Esophagus squamous epithelium (tissue), 5 donors: ENCODE measurements at regions not wholly inside any gene's neighbourhood (a gene's known extent, or its start where the extent isn't known, plus 50 kb on each side); places are given as distances from the start of the nearest gene placed in this dataset.

Source experiments
- DNase-seq: peaks from one replicate; lab custom pipeline; 2025; lab: John Stamatoyannopoulos, UW
- H3K27ac ChIP-seq, 4 donors: fragments of 200-600 bp; sonication (generic); one replicate each; pipeline ENCODE4 v1.5.1; 2016 to 2019; ENCODE audit warnings: mild to moderate bottlenecking in 1 of 4
- H3K27me3 ChIP-seq, 4 donors: fragments of 200-600 bp; sonication (generic); 1 replicate in 3 of 4; 2 replicates in 1 of 4; pipeline versions ENCODE4 v1.5.1 to v1.6.0; 2017 to 2021; ENCODE audit warnings: antibody characterized with exemption in 1 of 4
- H3K36me3 ChIP-seq, 3 donors: fragments of 200-600 bp; sonication (generic); one replicate each; pipeline ENCODE4 v1.5.1; 2016 to 2019
- H3K4me1 ChIP-seq, 3 donors: fragments of 200-600 bp; sonication (generic); one replicate each; pipeline ENCODE4 v1.5.1; 2017 to 2019
- H3K4me3 ChIP-seq, 4 donors: fragments of 200-600 bp; sonication (generic); 1 replicate in 3 of 4; 2 replicates in 1 of 4; pipeline ENCODE4 v1.5.1; 2016 to 2019; ENCODE audit warnings: mild to moderate bottlenecking in 2 of 4, moderate library complexity in 1 of 4
- H3K9me3 ChIP-seq, 3 donors: fragments of 200-600 bp; sonication (generic); one replicate each; pipeline ENCODE4 v1.5.1; 2016 to 2019
- CTCF ChIP-seq, 6 experiments: fragments of 450-650 bp in 4 of 6; fragments of 200-600 bp in 2 of 6; sonication (generic) in 2 of 6; IDR thresholded peaks; one replicate each; pipeline ENCODE4 v1.5.1; 2016 to 2019; ENCODE audit warnings: antibody characterized with exemption in 6 of 6, mild to moderate bottlenecking in 4 of 6, moderate library complexity in 4 of 6
- POLR2A ChIP-seq, 4 donors: fragments of 450-650 bp; IDR thresholded peaks; one replicate each; pipeline ENCODE4 v1.6.1; 2017; ENCODE audit warnings: antibody characterized with exemption in 4 of 4, mild to moderate bottlenecking in 4 of 4, moderate library complexity in 3 of 4
- WGBS, 2 donors: methylation state at CpG; one replicate each; pipeline ENCODE4 v1.1.5; 2018; 5-methylcytosine and 5-hydroxymethylcytosine counted together
- intact Hi-C: fragments of 100-400 bp; cut with DNase I; formaldehyde crosslinking; loops from one replicate; pipeline ENCODE4 v1.15.0; 2022
- donor health status: DM: yes; HTN: yes; CAD: no.

- TF ChIP-seq POLR2A (IDR thresholded peaks at IDR 0.05), result no peak
- TF ChIP-seq CTCF (IDR thresholded peaks at IDR 0.05), result no peak
- Histone ChIP-seq H3K4me1 (peaks cover 0 to 3% (median 0%) of the 10 kb centered on the region in 3 donors), H3K36me3 (no peaks in the 10 kb centered on the region), H3K27ac (no peak overlapping the region), H3K27me3 (no peaks in the 10 kb centered on the region), H3K4me3 (no peak overlapping the region), H3K9me3 (no peaks in the 10 kb centered on the region)
- intact Hi-C loops, result no loop called here
- no peak for DNase-seq
- 77 to 90% methylated on average over 1 of the region's 1 CpG for WGBS, 2 donors
Measured at GRCh38 chr4:137389911-137390520, 142.3 kb downstream of the PCDH18 start.

- TF ChIP-seq POLR2A (IDR thresholded peaks at IDR 0.05), result no peak
- no peak for TF ChIP-seq CTCF (IDR thresholded peaks at IDR 0.05)
- no peaks in the 10 kb centered on the region for H3K36me3 ChIP-seq
- no peaks in the 10 kb centered on the region for H3K27me3 ChIP-seq
- 40 to 41% methylated on average over 3 of the region's 3 CpGs for WGBS, 2 donors
- intact Hi-C loops, result no loop called here
- H3K4me3 ChIP-seq, result no peak overlapping the region
- no peaks in the 10 kb centered on the region for H3K9me3 ChIP-seq
- peaks cover 0 to 3% (median 0%) of the 10 kb centered on the region in 3 donors for H3K4me1 ChIP-seq
- no peak for DNase-seq
- no peak overlapping the region for H3K27ac ChIP-seq
Measured at GRCh38 chr4:137387924-137388323, 144.4 kb downstream of the PCDH18 start.

- no peaks in the 10 kb centered on the region for H3K27me3 ChIP-seq
- whole genome bisulfite sequencing, 2 donors, result 32 to 39% methylated on average over 1 of the region's 1 CpG
- H3K4me3 ChIP-seq, result no peak overlapping the region
- no peak overlapping the region for H3K27ac ChIP-seq
- TF ChIP-seq POLR2A (IDR thresholded peaks at IDR 0.05) (no peak), CTCF (IDR thresholded peaks at IDR 0.05) (no peak)
- DNase-seq, result no peak
- intact Hi-C loops, result no loop called here
- H3K4me1 ChIP-seq, result no peaks in the 10 kb centered on the region
- H3K36me3 ChIP-seq, result no peaks in the 10 kb centered on the region
- no peaks in the 10 kb centered on the region for H3K9me3 ChIP-seq
Measured at GRCh38 chr4:137384476-137384875, 147.8 kb downstream of the PCDH18 start.

GRCh38 chr4:137378821-137379220, 153.5 kb downstream of the PCDH18 start:
- TF ChIP-seq POLR2A (IDR thresholded peaks at IDR 0.05) (no peak), CTCF (IDR thresholded peaks at IDR 0.05) (no peak)
- Histone ChIP-seq H3K9me3 (no peaks in the 10 kb centered on the region), H3K36me3 (no peaks in the 10 kb centered on the region), H3K4me1 (no peaks in the 10 kb centered on the region), H3K4me3 (no peak overlapping the region), H3K27me3 (no peaks in the 10 kb centered on the region), H3K27ac (no peak overlapping the region)
- no peak for DNase-seq
- WGBS, 2 donors, result 41 to 57% methylated on average over 1 of the region's 1 CpG
- intact Hi-C loops, result no loop called here

- Histone ChIP-seq H3K4me3 (no peak overlapping the region), H3K4me1 (no peaks in the 10 kb centered on the region), H3K27me3 (no peaks in the 10 kb centered on the region), H3K27ac (no peak overlapping the region), H3K9me3 (no peaks in the 10 kb centered on the region), H3K36me3 (no peaks in the 10 kb centered on the region)
- TF ChIP-seq POLR2A (IDR thresholded peaks at IDR 0.05) (no peak), CTCF (IDR thresholded peaks at IDR 0.05) (no peak)
- intact Hi-C loops, result no loop called here
- DNase-seq, result no peak
- WGBS, 2 donors, result 34 to 67% methylated on average over 3 of the region's 3 CpGs
Measured at GRCh38 chr4:137378393-137378792, 153.9 kb downstream of the PCDH18 start.
